GM18907 (cell line): ENCODE measurements at regions not wholly inside any gene's neighbourhood (a gene's known extent, or its start where the extent isn't known, plus 50 kb on each side); places are given as distances from the start of the nearest gene placed in this dataset.
"Not testable (repeated sequence)": the region's sequence is repeated elsewhere in the genome, so short reads cannot be mapped to it uniquely, and the experiment has no call there.

ENCODE experiments used
- ATAC-seq: cut with Tn5 transposase; IDR thresholded peaks from one replicate; pipeline ENCODE4 v1.9.1; 2021; ENCODE audit warnings: mild to moderate bottlenecking, moderate library complexity; ENCODE audit not compliant: unreplicated experiment

DNA sequence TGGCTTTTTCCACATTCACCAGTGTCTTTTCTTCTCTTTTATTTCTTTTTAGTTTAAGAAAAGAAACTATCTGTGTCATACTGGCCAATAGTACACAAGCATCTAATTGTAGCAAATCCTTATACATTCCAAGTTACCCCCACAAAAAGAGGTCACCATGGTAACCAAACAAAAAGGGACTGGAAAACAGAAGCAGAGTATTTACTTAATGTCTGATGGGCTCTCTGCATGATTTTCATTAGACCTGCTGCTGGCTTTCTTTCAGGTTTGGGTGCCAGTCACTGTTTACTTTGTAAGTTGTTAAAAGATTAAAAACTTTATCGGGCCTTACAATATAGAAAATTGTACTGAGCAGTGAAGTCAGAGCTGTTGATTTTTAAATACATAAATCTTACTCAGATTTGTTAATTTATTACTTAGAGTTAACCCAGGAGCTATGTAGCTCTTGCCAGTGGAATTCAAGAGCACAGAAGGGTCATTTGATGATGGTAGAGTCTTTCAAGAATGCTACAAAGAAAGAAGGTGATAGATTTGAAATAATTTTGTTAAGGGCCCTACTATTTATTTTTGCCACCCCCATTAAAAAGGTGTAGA lies 123.9 kb downstream of the BRMS1L start:
- ATAC-seq = no peak

GRCh38 chr14:35947983-35948382 lies 121.8 kb downstream of the BRMS1L start:
- ATAC-seq = not testable (repeated sequence)

- ATAC-seq = peak; percentile 49
Measured at GRCh38 chr14:35944847-35945246, 118.7 kb downstream of the BRMS1L start.

- peak; percentile 73 for ATAC-seq
Measured at GRCh38 chr14:35940291-35940690, 114.2 kb downstream of the BRMS1L start.

GRCh38 chr14:35938770-35939169 lies 112.6 kb downstream of the BRMS1L start:
- ATAC-seq = no peak

GRCh38 chr14:35934499-35934898 lies 108.4 kb downstream of the BRMS1L start:
- peak; percentile 75 for ATAC-seq

GRCh38 chr14:35932659-35933159 lies 106.6 kb downstream of the BRMS1L start:
- ATAC-seq = peak; percentile 63

GRCh38 chr14:35932136-35932535 lies 106.0 kb downstream of the BRMS1L start:
- peak; percentile 34 for ATAC-seq

DNA sequence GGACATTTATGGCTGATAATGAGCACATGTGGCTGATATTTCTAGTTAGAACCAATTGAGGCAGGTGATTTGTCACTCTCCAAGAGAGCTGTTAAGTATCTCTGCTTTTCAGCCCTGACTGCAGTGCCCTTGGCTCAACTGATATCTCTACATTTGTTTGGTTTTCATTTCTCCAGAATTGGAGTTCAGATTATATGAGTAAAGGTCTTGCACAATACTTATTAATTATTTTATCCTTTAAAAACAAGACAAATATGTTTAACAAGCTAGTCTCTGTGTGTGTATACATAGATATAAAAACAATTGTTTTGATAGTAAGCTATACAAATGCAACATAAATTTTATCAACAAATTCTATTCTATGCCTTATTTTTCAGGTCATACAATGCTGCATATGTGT lies 105.2 kb downstream of the BRMS1L start:
- no peak for ATAC-seq

DNA sequence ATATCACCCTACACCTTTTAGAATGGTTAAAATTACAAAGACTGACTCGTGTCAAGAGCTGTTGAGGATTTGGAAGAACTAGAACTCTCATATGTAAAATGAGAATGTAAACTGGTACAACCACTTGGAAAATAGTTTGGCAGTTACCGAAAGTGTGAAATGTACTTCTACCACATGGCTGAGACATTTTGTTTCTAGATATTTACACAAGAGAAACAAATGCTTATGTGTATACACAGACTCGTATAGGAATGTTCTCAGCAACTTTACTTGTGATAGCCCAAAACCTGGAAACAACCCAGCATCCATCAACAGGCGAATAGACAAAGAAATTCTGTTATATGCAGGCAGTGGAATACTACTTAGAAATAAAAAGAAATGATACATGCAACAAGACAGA lies 103.0 kb downstream of the BRMS1L start:
- ATAC-seq = no peak

DNA sequence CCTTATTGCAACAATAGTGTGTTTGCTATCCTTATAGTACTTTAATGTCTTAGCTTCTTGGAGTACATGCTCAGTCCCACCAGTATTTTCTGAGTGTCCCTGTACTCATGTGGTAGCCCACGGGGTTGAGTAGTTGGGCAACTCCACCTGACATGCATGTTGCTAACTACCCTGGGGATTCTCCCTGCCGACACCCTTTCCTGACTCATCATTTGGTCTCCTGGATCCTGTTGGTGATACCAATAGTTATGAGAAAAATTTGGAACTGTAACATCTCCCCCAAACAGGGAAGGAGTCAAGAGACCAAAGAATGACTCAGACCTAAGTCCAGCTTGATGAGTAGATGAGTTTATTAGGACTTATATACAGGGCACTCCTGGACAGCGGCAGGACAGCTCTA lies 101.6 kb downstream of the BRMS1L start:
- ATAC-seq = no peak

DNA sequence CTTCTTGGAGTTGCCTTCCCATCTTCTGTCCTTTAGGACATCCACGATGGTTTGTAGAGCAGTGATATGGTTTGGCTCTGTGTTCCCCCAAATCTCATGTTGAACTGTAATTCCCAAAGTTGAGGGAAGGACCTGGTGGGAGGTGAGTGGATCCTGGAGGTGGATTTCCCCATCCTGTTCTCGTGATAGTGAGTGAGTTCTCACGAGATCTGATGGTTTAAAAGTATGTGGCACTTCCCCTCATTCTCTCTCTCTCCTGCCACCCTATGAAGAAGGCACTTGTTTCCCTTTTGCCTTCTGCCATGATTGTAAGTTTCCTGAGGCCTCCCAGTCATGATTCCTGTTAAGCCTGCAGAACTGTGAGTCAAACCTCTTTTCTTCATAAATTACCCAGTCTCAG lies 99.2 kb downstream of the BRMS1L start:
- ATAC-seq = no peak

DNA sequence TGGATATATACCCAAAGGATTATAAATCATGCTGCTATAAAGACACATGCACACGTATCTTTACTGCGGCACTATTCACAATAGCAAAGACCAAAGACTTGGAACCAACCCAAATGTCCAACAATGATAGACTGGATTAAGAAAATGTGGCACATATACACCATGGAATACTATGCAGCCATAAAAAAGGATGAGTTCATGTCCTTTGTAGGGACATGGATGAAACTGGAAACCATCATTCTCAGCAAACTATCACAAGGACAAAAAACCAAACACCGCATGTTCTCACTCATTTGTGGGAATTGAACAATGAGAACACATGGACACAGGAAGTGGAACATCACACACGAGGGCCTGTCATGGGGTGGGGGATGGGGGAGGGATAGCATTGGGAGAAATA lies 96.5 kb downstream of the BRMS1L start:
- not testable (repeated sequence) for ATAC-seq

- no peak for ATAC-seq
Measured at GRCh38 chr14:35921745-35922144, 95.6 kb downstream of the BRMS1L start.
